NCI-H1436 (cell line): ENCODE measurements at regions not wholly inside any gene's neighbourhood (a gene's known extent, or its start where the extent isn't known, plus 50 kb on each side); places are given as distances from the start of the nearest gene placed in this dataset.
"Not testable (repeated sequence)": the region's sequence is repeated elsewhere in the genome, so short reads cannot be mapped to it uniquely, and the experiment has no call there.

Source experiments
- DNase-seq: peaks from one replicate; lab custom pipeline; 2025; lab: John Stamatoyannopoulos, UW

DNA sequence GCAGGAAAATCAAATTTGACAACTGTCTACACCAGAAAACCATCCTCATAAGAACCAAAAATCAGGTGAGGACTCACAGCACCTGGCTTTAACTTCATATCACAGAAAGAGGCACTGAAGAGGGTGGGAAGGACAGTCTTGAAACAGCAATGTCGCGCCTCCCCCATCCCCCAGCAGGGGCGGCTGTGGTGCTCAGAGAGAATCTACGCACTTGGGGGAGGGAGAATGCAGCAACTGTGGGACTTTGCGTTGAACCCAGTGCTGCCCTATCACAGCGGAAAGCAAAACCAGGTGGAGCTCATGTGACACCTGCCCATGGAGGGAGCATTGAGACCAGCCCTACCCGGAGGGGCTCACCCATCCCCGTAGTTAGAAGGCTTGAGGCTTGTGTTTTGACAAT, 191.8 kb downstream of the MSX2 start:
- no peak for DNase-seq

DNA sequence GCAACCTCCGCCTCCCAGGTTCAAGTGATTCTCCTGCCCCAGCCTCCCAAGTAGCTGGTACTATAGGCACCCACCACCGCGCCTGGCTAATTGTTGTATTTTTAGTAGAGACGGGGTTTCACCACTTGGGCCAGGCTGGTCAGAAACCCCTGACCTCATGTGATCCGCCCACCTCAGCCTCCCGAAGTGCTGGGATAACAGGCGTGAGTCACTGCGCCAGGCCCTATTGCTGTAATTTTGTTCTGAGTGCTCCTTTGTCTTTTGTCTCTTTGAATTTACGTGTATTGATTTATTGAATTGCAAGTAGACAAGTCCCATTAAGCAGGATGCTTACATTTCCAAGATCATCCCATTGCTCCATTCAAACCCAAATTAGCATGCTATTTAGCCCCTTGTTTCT, 186.7 kb downstream of the MSX2 start:
- DNase-seq: no peak

DNA sequence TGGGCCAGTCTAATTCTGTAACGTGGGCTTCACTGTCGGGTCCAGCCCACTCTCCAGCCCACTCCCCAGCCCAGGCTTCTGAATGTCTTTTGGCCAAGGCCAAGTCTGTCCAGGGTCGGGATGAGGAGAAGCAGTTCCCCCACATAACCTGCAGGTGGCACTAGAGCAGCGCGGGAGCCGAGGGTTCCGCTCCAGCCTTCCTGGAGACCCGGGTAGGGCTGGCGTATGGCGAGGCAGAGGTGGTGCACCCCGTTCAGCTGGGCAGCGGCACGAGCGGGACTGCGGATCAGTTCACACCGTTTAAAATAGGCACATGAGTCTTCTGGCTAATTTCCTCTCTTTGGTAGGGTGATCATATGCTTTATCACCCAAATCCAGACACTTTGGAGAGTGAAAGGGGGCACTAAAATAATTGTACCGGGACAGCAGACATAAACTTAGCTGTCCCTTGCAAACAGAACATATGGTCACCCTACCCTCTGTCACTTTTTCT, 185.9 kb downstream of the MSX2 start:
- no peak for DNase-seq

DNA sequence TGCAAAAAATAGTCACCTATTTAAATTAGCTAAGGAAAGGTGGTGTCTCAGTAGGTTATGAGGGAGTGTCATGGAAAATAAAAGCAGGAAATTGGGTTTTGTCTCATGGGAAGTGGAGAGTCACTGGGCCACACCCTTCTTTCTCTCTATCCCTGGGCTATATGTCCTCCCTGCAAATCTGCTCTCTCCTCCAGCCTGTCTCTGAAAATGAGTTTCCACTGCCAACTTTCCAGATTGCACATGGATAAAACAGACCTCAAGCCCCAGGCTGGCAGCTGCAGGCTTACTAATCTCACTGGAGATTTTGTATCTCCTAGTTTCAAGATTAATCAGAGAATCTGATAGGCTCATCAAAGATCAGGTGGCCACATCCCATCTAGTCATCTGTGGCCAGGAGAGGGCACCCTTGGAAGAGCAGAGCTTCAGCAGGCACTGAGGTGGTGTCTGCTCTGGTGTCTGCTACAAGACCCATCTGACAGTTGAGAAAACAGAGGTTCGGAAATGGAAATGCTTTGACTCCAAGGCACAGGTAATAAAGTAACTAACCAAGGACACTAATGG, 178.9 kb downstream of the MSX2 start:
- DNase-seq: no peak

DNA sequence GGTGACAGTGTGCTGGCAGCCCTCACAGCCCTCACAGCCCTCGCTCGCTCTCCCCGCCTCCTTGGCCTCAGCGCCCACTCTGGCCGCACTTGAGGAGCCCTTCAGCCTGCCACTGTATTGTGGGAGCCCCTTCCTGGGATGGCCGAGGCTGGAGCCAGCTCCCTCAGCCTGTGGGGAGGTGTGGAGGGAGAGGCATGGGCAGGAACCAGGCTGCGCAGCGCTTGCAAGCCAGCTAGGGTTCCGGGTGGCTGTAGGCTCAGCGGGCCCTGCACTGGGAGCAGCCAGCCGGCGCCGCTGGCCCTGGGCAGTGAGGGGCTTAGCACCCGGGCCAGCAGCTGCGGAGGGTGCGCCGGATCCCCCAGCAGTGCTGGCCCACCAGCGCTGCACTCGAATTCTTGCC, 177.0 kb downstream of the MSX2 start:
- no peak for DNase-seq

DNA sequence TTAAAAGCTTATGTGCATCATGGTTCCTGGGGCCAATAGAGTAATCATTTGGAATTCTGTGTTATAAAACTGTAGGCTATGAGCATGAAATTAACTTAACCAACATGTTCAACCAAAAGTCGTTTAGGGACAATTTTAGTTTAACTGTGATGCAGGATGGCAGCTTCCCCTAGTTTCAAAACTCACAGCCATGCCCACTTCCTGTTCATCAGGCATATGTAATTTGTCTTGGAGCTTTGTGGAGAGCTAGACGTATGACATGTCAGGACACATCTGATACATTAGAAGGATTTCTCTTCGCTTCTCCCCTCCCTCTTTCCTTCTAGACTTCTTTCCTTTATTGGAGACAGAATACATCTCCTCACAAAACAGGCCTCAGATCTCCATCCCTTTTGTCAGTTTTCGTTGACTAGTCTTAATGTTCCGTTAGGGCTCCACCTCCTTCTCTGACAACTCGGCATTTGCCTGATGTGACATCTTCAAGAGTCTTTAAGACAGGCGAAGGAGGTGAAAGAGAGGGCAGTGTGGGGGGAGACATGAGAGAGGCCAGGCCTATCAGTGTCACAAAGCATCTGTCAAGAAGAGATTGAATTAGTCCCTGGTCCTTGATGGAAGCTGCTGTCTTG, 176.0 kb downstream of the MSX2 start:
- no peak for DNase-seq

DNA sequence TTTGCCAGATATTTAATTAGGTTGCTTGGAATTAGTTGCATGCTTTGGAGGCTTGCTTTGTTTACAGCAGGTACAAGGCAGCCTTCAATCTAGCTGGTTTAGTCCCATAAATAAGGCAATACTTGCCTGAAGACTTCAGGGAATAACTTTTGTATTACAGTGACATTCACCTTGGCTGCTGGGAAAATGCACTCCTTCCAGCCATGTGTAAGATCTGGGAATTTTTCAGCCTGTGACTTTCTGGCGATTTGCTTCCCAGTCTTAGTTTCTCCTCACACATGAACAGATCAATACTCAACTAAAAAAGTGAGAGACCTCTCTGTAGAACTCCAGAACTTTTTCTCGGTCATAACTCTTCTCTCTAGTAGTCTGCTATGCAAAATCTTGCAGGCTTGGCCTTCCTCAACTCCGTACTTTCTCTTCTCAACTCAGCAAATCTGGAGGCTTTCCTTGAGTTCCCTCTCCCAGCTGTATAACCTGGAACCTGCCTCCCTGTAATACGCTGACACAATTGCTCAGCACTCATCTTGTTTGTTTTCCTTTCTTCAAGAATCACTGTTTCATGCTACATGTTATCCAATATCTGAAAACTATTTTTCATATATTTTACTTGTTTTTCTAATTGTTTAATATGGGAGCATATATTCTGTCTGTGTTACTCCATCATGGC, 173.0 kb downstream of the MSX2 start:
- DNase-seq: no peak

DNA sequence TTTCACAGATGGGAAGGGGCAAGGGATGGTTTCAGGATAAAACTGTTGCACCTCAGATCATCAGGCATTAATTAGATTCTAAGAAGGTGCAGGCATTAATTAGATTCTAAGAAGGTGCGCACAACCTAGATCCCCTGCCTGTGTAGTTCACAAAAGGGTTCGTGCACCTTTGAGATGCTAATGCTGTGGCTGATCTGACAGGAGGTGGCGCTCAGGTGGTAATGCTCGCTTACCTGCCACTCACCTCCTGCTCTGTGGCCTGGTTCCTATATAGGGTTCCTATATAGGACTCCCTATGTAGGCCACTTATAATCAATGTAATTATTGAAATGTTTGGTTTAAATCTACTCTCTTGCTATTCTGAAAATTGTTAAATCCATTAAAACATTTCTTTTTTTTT, 171.0 kb downstream of the MSX2 start:
- no peak for DNase-seq

DNA sequence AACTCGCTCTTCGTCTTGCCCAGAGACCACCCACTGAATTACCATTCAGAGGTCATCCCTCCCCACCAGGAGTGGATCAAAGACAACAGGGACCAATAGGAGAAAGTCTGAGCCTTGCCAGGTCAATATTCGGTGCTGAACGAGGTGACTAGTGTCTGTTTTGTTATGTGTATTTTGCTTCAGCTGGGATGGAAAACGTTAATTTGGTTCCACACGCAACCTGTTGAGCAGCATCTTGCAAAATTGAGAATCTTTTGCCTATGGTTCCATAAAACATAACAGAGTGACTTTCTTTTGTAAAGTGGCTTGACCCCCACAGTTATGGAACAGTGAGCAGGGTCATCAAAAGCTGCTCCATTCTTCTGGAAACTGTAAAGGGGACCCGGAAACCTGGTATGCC, 168.4 kb downstream of the MSX2 start:
- DNase-seq: no peak

DNA sequence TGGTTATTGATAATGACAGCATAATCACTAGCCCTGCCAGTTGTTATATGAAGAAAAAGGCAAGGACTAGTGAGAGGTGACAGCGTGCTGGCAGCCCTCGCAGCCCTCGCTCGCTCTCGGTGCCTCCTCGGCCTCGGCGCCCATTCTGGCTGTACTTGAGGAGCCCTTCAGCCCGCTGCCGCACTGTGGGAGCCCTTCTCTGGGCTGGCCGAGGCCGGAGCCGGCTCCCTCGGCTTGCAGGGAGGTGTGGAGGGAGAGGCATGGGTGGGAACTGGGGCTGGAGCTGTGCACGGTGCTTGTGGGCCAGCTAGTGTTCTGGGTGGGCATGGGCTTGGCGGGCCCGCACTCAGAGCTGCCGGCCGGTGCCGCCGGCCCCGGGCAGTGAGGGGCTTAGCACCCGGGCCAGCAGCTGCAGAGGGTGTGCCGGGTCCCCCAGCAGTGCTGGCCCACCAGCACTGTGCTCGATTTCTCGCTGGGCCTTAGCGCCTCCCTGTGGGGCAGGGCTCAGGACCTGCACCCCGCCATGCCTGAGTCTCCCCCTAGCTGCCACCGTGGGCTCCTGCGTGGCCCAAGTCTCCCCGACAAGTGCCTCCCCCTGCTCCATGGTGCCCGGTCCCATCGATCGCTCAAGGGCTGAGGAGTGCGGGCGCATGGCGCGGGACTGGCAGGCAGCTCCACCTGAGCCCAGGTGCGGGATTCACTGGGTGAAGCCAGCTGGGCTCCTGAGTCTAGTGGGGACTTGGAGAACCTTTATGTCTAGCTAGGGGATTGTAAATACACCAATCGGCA, 156.2 kb downstream of the MSX2 start:
- not testable (repeated sequence) for DNase-seq

DNA sequence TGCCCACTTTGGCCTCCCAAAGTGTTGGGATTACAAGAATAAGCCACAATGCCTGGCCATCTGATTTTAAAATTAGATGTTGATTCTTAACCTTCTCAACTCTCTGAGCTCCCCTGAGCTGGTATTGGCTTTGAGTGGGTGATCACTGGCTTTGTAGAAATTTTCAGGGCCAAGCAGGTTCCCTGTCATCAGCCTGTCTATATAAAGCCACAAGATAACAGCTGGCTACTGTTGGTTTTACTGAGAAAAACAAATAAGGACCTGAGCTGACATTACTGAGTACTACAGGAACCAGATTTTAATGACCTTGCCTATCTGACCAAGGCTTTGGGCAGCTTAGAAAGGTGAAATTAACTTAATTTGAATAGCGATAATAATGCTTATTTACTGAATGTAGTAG, 153.6 kb downstream of the MSX2 start:
- DNase-seq: no peak

DNA sequence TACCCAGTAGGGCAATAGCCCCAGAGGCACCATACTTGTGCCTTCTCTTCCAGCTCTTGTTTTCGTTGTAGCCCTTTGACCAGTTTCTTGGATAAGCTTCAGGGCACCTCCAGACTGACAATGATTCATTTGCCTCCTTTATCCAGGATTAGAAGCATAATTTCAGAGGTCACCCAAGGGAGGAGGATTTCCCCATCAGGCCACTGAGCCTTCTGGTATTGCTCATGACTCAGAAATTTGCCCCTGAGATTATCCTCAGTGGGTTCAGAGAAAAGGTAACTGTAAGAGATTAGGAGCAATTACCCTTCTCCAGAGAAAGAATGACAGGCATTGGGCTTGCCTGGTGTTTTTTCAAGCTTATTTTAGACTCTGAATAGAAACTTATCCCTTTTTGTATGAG, 147.9 kb downstream of the MSX2 start:
- no peak for DNase-seq

DNA sequence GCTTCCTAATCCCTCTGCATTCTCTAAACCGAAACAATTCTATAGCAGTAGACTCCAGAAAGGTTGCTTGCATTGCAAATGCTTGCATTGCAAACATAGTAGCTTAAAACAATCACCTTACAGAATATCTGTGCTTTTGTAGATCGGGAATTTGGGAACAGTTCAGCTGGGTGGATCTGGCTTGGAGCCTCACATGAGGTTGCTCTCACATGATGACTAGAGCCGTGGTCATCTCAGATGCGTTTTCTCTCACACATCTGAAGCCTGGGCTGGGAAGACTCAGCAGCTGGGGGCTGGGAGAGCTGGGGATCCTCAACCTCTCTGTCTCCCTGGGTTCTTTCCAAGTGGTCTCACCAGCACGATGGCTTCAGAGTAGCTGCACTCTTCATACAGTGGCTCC, 127.8 kb downstream of the MSX2 start:
- no peak for DNase-seq

DNA sequence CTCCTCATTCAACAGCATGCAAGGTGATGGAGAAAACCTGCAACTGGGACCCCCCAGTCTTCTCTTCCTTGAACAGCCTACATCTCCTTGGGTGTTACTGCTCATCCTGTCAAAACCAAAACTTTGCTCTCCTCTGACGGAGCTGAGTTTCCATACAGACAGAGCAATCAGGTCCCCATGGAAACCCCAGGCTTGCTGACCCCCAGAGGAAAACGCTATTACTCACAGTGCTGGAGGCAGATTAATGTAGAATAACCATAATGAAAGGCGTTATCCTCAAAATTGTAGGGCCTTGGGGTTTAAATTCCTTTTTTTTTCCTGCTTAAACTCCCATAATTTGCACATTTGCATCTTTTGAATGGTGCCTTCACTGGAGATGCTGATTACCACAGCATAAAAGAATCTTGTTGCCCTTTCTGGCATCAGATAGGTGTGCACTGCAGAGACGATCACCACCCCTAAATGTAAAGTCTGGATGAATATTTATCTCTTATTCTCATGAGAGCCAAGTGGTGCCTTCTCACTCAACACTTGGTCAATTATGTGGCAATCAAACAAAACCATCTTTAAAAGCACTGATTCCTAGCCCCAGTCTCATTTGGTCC, 126.3 kb downstream of the MSX2 start:
- no peak for DNase-seq

DNA sequence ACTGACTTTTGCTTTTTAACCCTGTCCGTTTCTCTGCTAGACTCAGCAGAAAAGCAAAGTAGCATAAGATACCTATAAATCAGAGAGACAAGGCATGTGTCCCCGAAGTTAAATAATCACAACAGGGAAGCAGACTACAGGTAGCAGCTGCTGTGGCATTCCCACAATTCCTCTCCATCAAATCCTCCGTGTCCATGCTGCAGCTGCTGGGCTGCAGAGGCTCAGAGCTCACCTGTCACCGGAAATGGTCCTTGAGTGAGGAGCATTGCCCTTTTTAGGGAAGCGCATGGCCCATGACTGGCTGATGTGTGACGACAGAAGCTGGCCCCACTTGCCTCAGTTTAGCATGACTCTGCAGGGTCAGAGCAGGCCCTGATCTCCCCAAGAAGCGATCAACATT, 125.0 kb downstream of the MSX2 start:
- no peak for DNase-seq

DNA sequence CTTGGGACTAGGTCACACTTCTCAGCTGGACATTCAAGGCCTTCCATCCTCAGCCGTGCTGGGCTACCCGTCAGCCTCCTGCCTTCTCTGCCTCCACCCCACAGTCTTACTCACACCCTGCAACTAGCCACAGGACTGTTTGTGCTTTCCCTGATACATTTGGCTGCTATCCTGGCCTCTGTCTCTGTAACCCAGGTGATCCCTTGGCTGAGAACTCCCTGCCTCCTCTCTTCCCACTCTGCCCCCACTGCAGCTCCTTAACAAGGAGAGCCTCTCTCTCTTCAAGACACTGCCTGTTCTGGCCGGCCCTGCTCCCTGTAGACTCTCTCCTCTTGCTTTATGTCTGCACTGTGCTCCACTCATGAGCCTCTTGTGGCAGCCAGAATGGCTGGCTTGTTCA, 120.6 kb downstream of the MSX2 start:
- DNase-seq: no peak

DNA sequence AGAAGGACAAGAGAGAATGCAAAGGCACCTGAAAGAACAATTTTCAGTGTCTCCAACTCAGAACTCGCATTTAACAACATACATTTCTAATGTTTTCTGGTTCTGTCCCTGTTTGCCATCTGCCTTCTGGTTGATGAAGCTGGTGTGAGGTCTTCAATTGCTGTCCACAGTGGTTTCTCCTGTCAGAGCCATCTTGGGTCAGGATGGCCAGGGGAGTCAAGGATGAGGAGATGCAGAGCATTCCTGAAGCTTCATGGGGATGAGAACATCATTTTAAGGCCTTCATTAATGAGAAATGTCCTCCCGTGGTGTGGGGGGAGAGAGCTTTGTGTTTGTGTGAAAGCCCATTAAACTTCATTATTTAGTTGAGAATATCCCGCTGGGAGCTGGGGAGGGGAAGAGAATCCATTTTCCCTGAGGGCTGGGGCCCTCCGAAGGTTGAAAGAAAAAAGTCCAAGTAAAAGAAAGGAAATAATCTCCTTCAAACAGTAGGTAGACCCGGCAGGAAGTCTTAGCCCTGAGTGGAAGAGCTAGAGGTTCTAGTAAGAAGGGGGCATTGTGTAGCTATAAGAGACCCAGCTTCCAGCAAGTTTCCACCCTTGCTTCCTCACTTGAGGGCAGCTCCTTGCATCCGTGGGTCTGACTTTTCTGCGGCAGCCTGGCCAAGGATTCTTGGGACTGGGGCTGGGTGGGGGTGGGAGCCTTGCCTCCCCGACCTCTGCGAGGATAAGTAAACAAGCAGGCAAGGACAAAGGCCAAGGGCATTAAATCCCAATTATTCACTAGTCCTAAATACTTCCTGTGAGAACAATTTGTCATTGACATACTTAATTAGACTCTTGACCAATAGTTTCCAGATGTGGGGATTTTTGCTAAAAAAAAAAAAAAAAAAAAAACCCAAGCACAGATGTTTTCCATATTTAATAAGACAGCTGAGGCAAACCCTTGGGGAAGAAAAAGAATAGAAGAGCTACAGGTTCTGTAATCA, 119.2 kb downstream of the MSX2 start:
- DNase-seq: no peak

DNA sequence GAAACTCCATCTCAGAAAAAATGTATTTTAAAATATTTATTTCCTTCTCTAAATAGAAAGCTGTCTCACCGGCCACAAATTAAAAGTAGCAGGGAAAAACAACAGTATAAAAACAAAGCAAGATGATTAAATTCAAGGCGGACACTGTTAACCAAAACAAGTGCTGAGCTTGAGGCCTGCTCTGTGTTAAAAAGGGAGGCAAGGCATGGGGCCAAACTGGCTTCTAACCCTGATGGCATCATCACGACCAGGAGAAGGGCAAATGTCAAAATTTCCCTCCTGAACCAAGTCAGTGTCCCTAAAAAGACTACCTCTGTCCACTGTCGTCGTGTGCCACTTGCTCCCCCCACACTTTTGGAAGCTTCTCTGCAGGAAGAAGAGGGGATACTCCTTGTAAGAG, 116.1 kb downstream of the MSX2 start:
- DNase-seq: no peak

DNA sequence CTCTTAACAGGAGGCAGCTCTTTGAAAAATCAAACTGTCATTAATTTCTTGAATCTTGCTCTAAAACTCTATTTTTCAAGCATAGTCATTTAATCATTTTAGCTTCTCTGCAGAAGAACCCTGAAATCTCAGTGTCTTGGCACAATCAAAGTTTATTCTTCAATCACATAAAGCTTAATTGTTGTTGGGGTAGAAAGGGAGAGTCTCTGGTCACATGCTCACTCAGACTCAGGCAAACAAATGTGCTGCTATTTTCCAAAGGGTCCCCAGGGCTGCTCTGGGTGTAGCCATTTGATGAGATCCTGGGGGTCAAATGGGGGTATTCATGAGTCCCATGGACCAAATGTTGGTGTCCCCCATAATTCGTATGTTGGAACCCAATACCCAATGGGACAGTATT, 114.8 kb downstream of the MSX2 start:
- DNase-seq: no peak

DNA sequence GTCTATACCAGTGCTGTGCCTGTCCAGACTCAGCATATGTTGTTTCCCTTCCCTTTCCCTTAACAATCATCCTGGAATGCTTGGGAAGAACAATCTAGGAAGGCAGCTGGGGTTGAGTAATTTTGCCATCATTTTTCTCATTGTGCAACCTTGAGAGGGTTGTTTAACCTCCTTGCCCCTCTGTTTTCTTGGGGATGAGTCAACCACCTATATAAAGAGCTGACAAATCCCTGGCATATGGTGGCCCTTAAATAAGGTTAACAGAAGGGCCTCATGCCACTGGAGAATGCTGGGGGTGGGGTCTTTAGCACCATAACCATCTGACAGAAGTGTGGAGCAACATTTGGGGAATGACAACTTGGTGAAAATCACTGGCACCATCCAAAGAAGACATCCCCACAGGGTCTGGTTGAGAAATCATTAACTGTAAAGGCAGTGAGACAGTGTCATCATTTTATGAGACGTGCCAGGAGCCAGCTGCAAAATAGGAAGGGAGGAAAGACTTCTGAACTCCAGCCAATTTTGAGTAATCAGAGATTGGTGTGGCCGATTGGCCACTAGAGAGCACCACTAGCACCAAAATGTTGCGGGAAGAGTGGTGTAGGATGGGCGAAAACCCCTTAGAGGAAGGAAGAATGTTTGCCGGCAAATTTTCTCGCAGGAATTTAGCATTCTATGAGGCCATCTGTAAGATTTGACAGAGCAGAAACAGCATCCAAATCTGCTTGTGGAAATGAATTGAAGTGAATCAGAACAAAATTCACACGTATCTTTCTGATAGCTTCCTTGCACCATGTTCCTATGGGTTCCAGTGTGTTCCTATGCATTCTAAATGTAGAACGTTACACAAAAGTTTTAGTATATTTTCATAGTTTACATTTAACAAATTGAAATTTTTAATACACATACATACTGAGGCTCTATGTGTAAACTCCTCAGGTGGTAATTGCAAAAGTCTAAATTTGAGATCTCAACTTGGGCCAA, 113.8 kb downstream of the MSX2 start:
- no peak for DNase-seq
